GM20431 (cell line): ENCODE measurements at regions not wholly inside any gene's neighbourhood (a gene's known extent, or its start where the extent isn't known, plus 50 kb on each side); places are given as distances from the start of the nearest gene placed in this dataset.

ENCODE experiments used
- in situ Hi-C: fragments of 300-500 bp; cut with MseI, MboI; formaldehyde crosslinking; loops from one replicate; pipeline ENCODE4 v1.15.0; 2020; ENCODE audit warnings: low sequenced_read_pairs; ENCODE audit not compliant: unreplicated experiment

DNA sequence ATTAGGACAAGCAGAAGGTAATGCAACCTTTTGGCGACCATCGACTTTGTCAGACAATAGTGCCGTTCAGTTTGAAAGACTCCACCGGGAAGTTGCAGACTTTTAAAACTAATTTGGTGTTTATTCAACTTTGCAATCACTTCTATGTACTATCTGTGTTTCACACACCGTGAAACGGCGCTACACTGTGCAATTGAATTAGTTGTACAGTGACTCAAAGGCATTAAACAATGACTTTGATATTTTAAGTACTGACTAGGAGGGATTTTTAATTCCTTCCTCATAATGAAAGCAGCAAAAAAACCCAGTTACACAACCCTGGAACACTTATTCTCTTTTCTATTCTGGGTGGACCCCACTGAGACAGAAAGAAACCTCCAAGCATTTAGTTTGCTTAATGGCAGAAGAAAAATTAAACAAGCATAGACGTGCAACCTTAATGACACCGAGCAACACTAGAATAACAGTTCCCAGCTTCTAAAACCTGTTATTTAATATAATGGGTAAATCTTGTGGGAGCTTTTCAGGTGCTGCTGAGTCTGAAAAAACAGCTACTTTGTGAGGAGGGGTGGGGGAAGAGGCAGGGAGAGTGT lies 176.8 kb downstream of the LMO4 start:
- in situ Hi-C loops = no loop called here

DNA sequence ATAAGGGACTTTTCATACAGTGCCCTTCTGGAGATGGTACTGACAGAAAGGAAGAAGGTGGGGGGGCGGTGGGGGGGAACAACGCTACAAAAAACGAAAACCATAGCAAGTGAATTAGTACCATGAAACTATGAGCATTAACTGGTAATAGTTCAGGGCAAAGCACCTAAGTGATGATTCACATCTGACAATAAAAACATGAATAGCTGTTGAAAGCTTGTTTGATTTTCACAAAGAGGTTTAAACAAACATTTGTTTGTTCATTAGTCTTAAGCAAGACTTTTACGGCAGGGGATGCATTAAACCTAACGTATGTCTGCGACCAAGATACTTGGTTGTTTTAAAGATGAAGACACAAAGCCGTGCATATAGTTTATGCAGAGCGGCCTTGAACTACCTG lies 177.5 kb downstream of the LMO4 start:
- in situ Hi-C loops = no loop called here

DNA sequence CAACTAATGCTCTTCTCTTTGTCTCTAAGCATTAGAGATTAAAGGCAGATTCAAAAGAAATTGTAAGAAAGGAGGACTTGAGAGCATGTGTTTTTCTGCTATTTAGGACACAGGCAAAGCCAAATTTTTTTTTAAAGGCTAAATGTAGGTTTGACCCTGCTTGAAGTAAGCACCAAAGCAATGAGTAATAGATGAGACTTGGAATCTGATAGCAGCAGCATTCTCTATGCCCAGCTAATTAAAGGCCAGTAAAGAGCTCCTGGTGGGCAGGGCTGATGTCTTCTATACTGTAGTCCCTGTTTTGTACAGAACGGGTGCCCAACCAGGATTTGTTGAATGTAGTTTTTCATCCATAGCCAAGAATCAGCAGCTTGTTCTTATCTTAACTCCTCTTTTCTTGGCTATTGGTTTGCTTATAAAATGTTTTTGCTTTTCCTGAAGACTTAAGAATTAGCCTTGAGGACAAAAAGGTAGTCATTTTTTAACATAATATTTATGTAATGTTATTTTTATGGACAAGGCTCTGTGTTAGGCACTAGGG lies 179.6 kb downstream of the LMO4 start:
- in situ Hi-C loops = no loop called here

DNA sequence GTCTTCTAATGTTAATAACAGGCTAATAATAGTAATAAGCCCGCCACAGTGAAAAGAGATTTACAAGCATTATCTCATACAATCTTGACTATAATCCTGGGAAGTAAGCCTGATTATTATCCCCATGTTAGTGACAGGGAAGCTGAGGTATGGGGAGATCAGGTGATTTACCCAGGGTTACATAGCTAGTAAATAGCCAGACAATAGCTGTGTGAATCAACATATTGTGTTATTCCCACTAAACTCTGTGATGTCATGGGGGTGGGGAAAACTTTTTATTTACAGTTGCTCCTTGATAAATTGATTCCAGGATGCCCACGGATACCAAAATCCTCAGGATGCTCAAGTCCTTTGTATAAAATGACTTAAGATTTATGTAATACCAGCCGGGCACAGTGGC lies 181.9 kb downstream of the LMO4 start:
- in situ Hi-C loops = no loop called here

DNA sequence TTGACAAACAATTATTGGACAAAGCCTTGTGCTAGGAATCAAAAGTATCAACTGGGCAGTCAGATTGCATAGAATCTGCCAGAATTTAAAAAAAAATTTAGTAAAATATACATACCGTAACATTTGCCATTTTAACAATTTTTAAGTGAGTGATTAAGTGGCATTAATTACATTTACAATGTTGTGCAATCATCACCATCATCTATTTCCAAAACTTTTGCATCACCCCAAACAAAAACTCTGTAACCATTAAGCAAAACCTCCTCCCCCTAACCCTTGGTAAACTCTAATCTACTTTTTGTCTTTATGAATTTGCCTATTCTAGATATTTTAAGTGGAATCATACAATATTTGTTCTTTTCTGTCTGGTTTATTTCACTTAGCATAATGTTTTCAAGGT lies 182.8 kb downstream of the LMO4 start:
- in situ Hi-C loops = no loop called here

DNA sequence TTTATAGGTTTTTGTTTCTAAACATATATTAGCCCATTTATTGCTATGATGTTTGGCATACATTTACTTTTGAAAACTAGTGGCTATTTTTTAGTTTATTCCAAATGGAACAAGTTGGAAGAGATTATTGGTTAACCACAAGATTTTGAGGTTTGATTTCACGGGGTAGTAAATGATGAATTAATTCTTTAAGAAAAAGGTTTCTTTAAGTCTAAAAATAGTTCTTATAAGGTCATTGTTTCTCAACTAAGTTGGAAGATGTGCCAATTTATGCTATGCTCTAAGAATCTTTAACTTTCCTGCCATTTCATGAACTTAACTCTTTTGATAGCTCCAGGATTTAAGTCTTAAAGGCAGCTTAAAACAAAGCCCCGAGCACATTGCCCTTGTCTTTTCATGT lies 183.8 kb downstream of the LMO4 start:
- in situ Hi-C loops = no loop called here

DNA sequence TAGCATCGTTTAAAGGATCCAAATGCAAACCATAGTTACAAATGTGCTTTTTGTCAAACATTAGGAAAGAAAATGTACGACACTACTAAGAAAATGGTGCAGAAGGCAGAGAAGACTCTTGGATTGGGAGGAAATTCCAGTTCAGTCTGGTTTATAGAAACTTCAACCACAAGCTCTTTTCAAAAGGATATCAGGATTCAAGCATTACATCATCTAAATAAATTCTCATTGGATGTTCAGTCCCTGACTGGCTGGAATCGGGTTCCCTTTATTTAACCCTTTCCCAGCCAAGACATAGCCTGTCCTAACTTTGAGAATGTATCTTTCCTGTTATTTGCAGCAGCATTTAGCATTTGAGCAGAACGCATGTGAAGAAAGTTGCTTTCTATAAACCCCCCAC lies 184.6 kb downstream of the LMO4 start:
- in situ Hi-C loops = no loop called here

DNA sequence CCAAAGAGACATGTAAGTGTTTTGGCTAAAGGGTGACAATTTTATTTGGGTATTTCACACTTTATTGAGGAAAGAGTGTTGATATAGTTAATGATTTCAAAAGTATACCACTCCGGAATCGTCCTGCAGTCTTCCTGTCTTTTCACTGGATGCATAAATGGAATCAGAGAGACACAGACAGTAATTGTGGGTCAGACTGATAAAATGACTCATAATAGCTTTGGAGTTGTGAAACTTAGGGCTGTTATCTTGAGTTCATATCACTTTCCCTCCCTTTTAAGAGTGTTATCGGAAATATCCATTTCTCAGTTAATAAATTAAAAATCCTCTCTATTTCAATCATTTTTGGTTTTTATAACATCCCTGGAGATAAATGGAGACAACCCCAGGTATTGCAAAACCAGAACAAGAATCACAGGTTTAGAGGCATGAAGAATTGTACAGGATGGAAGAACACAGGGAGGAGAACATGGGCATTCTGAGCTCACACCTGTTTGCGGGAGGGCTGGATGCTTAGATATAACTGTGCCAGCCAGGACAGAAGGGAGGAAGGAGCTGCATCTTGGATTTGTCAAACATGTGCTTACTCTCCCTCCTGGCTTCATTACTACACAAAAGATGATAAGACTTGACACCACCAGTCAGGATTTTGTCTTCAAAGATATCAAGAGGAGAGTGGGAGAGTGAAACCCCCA lies 185.4 kb downstream of the LMO4 start:
- in situ Hi-C loops = no loop called here

DNA sequence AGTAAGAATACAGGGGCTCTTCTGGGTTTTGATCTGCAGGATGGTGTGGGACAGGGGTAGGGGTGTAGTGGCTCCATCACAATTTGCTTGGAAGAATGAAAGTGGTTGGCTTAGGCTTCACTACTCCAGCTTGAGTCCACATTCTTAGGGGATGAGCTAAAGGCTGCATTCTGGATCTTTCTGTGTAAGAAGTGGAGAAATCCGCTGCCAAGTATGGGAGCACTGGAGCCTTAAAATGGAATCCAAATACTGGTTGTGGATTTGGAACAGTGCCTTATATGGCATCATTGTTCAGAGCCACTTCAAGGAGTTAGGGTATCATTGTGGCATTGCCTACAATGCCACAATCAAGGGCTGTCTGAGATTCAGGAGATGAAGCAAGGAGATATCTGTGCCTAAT lies 187.1 kb downstream of the LMO4 start:
- in situ Hi-C loops = no loop called here

DNA sequence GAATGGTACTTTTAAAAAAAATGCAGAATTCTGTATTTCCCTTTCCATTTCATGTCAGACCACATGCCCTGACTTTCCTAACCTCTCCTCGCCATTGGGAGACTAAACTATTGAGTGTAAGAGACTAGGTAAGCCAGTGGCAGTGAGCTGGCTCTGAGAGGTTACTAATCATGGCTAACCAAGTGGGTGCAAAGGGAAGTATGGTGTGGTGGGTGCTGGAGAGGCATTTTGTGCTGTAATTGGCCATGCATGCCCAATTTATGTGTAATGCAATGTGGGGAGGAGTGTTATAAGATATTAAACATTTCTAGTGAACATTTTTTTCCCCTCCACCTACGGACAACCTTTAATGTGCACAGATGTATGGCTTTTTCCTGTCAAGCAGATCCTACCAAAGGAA lies 190.1 kb downstream of the LMO4 start:
- in situ Hi-C loops = no loop called here

DNA sequence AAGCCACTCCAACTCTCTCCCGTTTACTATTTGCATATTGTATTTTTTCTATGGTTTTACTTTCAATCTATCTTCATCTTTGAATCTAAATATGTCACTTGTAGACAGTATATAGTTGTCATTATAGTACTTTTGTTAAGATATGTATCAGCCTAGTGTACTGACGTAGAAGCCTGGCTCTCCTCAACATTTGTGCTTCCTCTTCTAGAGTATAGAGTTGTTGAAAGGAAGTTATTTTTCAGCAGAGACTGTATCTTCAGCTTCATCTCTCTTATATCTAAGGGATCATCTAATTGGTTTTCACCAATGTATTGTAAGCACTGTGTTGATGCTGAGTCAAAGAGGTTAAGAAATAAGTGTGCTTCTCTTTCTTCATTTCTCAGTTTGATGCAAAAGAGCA lies 192.8 kb downstream of the LMO4 start:
- in situ Hi-C loops = no loop called here

DNA sequence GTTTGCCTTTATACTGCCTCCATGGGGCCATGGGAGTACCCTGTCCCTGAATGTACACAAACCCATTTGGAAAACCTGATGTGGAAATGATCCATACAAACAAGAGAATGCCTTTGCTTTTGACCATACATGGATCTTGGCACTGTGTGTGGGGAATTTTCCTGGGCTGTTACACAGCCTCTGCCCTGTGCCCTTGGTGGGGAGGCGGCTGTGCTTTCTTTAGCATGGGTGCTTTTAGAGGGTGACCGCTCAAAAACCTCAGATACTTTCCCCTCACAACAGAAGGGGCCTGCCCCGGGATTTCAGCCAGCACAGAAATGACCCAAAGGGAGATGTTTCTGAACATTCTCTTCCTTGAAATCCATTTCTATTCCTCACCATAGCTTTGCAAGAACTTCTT lies 194.8 kb downstream of the LMO4 start:
- in situ Hi-C loops = no loop called here

DNA sequence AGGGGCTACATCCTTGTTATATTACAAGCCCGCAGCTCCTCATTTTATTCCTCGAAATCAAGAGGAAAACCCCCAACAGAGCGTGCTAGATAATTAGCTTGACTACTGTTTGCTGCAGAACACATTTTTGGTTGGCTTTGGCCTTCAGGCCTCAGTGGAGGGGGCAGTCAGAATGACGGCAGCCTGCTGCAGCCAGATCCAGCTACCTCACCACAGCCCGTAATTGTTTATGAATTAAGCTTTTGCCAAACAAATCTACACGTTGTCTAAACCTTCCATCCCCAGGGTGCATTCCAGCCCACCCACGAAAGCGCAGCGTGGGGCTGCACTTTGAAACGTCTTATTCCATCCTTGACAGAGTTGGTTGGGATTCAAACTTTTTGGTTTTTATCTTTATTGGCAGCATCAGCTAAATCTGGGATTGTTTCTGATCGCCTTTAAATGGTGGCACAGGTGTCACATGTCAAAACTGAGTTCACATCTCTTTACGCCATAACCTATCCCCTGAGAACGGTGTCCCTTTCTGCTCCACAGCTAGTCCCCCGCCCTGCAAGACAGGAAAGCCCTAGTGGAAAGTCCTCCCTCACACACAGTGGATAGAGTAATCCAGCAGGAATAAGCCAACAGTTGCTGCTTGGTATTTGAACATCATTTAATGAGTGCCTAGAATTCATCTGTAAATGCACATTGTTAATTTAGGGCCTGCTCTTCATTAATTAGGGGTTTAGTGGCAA lies 195.5 kb downstream of the LMO4 start:
- in situ Hi-C loops = no loop called here

DNA sequence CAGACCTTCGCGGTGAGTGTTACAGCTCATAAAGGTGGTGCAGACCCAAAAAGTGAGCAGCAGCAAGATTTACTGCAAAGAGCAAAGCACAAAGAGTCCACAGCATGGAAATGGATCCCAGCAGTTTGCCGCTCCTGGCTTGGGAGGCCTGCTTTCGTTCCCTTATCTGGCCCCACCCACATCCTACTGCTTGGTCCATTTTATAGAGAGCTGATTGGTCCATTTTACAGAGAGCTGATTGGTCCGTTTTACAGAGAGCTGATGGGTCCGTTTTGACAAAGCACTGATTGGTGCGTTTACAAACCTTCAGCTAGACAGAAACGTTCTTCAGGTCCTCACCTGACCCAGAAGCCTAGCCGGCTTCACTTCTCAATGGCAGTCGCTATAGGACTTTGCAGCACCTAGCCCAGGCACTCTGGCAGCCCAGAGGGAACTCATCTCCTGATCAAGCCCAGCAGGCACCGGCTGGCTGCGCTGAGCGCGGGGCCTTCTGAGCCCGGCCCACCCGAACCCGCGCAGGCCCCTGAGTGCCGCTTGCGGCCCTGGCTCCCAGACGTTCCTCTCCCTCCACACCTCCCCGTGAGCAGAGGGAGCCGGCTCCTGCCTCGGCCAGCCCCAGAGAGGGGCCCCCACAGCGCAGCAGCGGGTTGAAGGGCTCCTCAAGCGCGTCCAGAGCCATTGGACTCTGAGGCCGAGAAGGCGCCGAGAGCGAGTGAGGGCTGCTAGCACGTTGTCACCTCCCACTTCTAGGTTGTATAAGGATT lies 200.3 kb downstream of the LMO4 start:
- in situ Hi-C loops = no loop called here

DNA sequence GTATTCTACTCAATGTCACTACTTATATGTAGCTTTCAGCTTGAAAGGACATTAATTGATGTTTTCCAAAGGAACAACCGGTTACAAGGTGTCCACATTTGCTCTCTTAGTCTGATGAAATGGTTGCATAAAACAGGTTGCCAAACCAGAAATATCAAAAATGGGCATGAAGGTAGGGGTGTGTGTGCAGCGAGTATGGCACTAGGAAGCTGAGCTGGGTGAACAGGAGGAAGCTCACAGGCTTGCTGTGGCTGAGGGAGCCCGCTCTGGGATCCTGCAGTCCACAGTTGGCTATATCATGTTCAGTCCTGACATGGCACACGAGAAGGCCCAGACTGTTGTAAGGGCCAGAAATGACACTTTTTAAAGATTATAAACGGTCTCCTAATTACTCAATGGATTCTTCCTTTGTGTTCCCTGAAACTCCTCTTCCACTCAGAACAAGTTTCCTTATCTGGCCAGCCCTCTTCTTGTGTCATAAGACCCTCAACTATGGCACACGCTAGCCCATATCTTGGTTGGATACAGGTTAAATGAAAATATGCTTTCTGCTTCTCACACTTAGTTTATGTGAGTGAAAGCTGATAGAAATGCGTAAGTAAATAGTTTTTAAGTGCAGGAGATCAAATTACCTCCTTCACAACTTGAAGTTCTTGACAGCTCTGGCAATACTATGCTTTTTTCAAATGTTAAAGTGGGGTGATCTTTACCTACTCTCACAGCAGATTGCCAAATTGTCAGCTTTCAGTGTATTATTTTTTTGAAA lies 201.5 kb downstream of the LMO4 start:
- in situ Hi-C loops = no loop called here

DNA sequence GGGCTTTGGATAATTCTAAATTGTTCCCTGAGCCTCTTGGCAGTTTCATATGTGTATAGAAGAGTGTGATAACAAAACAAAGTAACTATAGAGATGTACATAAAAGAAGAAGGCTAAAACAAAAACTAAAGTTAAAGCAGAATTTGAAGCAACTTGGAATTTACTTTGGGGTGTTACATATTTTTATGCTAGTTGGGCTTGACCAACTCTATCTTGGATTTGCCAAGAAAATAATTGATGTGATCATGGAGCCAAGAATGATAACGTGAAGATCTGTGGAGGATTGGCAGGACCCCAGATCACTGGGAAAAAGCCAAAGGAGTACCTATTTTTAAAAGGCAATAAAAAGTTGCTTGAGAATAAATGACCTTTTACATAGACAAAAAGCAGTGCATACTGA lies 206.9 kb downstream of the LMO4 start:
- in situ Hi-C loops = no loop called here

DNA sequence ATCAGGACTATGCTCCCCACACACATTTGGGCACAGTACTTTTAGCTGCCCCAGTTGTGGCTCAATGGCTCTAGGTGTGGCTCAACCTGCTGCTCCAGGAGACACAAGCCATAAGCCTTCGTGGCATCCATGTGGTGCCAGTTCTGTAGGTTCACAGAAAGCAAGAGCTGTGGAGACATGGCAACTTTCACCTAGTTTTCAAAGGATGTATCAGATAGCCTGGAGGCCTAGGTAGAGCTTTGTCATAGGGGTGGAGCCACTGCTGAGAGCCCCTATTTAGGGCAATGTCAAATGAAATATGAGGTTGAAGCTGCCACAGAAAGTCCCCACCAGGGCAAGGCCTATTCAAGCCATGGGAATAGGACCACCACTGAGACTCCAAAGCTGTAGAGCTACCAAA lies 210.5 kb downstream of the LMO4 start:
- in situ Hi-C loops = no loop called here

DNA sequence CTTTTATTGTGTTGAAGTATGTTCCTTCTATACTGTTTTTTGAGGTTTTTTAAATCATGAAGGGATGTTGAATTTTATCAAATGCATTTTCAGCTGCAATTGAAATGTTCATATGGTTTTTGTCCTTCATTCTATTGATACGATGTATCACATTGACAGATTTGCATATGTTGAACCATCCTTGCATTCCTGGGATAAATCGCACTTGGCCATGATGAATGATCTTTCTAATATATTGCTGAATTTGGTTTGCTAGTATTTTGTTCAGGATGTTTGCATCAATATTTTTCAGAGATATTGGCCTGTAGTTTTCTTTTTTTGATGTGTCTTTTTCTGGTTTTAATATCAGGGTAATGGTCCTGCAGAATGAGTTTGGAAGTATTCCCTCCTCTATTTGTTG lies 214.0 kb downstream of the LMO4 start:
- in situ Hi-C loops = no loop called here

DNA sequence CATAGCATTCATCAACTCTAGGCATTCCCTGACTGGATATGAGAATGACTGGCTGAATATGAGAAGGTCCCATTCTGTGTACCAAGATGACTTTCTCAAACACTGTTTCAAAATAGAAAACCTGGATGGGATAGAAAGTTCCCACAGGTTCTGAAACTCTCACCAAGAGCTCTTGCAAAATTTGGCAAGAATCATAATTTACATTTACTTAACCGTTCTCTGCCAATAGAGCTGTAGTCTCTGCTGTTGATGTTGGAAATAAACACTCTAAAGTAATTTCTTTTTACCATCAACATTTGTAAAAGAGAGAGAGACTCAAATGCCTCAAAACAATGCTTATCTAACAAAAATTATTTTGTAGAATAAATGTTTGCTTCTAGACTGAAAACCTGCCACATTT lies 221.1 kb downstream of the LMO4 start:
- in situ Hi-C loops = no loop called here

DNA sequence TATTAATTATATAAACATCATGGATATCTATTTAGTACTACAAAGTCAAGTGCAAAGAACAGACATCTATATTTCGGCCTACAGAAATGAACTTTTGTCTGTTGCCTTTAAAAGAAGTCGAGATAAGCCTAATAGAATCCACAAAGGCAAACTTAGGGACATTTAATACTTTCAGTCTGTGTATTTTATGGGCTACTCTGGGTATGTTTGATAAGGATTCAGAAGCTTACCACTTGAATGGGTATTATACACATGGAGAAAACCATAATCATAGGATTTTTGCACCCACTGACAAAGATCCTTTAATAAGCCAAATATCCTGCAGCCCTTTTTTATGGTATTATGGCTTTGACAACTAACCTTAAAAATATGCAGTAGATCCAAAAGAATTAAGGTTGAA lies 224.8 kb downstream of the LMO4 start:
- in situ Hi-C loops = no loop called here
